Activated naive CD4-positive, alpha-beta T cell treated with anti-CD3 and anti-CD28 coated beads for 36 hours (primary cell): ENCODE measurements at regions not wholly inside any gene's neighbourhood (a gene's known extent, or its start where the extent isn't known, plus 50 kb on each side); places are given as distances from the start of the nearest gene placed in this dataset.

Source experiments
- CTCF ChIA-PET: fragments of 350-600 bp; sonication (Branson Sonifier 250); formaldehyde crosslinking; loops from one replicate; lab custom pipeline; 2021; ENCODE audit warnings: antibody characterized with exemption; lab: Charles Lee
- DNase-seq: peaks from one replicate; pipeline ENCODE4 v3.0.0-alpha.2; 2020
- H3K27ac Mint-ChIP-seq: one replicate; pipeline ENCODE4 v1.8.0; 2021; ENCODE audit warnings: mild to moderate bottlenecking, mixed read lengths
- H3K27me3 Mint-ChIP-seq: one replicate; pipeline ENCODE4 v1.8.0; 2021; ENCODE audit warnings: low read depth, mixed read lengths
- H3K36me3 Mint-ChIP-seq: one replicate; pipeline ENCODE4 v1.8.0; 2021; ENCODE audit warnings: low read depth, mixed read lengths
- H3K4me1 Mint-ChIP-seq: one replicate; pipeline ENCODE4 v1.8.0; 2021; ENCODE audit warnings: low read depth, mixed read lengths
- H3K4me3 Mint-ChIP-seq: one replicate; pipeline ENCODE4 v1.8.0; 2021; ENCODE audit warnings: mild to moderate bottlenecking, moderate library complexity, mixed read lengths
- H3K9me3 Mint-ChIP-seq: one replicate; pipeline ENCODE4 v1.8.0; 2021; ENCODE audit warnings: mixed read lengths
- intact Hi-C: fragments of 100-400 bp; cut with micrococcal nuclease; formaldehyde crosslinking; loops from one replicate; pipeline ENCODE4 v1.15.1; 2023

GRCh38 chr12:114240288-114240687, 165.7 kb downstream of the TBX5 start:
- no peak for DNase-seq
- no peak overlapping the region for H3K4me3 Mint-ChIP-seq
- CTCF ChIA-PET, result no interaction called here
- no peak overlapping the region for H3K27ac Mint-ChIP-seq
- intact Hi-C loops, result no loop called here
- no peaks in the 10 kb centered on the region for H3K4me1 Mint-ChIP-seq
- H3K9me3 Mint-ChIP-seq, result peaks cover 3% of the 10 kb centered on the region
- H3K36me3 Mint-ChIP-seq, result no peaks in the 10 kb centered on the region
- H3K27me3 Mint-ChIP-seq, result peaks cover 2% of the 10 kb centered on the region

DNA sequence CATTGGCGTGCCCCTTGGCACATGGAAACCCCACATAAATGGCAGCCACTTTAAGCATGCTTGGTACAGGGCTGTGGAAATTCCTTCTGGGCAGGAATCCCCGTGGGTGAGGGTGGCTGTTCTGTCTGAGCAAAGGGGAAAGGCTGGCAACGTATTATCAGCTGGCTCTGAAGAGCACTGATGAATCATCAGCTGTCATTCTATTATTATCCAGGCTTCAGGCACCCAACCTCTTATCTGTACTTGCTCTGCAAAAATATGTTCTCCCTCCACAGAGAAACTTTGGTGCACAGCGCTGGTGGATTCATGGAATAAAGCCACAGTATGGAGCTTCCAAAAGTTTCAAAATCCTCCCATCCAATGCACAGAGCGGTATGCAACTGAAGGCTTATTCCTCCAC, 167.1 kb downstream of the TBX5 start:
- Mint-ChIP-seq H3K36me3 (no peaks in the 10 kb centered on the region), H3K4me3 (no peak overlapping the region), H3K27ac (no peak overlapping the region), H3K27me3 (no peaks in the 10 kb centered on the region), H3K9me3 (peaks cover 3% of the 10 kb centered on the region), H3K4me1 (no peaks in the 10 kb centered on the region)
- DNase-seq, result no peak
- intact Hi-C loops, result no loop called here
- CTCF ChIA-PET, result no interaction called here

DNA sequence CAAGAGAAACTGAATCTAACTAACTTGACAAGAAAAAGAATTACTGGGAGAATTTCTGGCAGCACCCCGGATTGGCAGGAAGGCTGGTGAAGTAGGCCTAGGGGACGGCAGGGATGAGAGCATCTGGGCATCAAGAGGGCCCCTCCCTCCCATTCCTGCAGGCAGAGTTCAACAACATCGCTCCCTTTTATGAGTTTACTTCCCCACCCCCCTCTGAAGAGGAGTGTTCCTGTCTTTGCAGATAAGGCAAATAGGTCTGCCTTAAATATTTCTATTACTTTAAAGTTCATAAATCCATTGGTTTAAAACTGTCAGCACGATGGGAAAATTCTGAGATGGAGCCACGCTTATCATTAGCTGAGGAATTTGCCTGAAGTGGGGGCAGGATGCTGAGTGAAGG, 168.7 kb downstream of the TBX5 start:
- no peak for DNase-seq
- CTCF ChIA-PET, result no interaction called here
- no peak overlapping the region for H3K27ac Mint-ChIP-seq
- H3K4me3 Mint-ChIP-seq, result no peak overlapping the region
- no peaks in the 10 kb centered on the region for H3K27me3 Mint-ChIP-seq
- peaks cover 3% of the 10 kb centered on the region for H3K9me3 Mint-ChIP-seq
- no peaks in the 10 kb centered on the region for H3K36me3 Mint-ChIP-seq
- H3K4me1 Mint-ChIP-seq, result no peaks in the 10 kb centered on the region
- intact Hi-C loops, result no loop called here

DNA sequence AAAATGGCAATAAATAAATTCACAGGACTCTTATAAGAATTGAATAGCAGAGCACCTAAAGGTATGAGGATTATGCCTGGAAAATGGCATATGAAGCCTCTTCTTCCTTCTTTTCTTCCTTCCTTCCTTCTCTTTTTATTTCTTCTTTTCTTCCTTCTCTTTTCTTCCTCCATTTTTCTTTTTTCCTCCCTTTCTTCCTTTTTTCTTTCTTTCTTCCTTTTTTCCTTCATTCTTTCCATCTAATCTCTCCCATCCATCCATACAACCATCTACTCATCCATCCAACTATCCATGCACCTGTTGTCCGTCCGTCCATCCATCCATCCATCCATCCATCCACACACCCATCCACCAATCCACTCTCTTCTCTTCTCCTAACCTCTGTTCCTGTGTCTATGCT, 173.8 kb downstream of the TBX5 start:
- DNase-seq, result no peak
- Mint-ChIP-seq H3K27ac (no peak overlapping the region), H3K36me3 (no peaks in the 10 kb centered on the region), H3K27me3 (no peaks in the 10 kb centered on the region), H3K9me3 (no peaks in the 10 kb centered on the region), H3K4me3 (no peak overlapping the region), H3K4me1 (no peaks in the 10 kb centered on the region)
- intact Hi-C loops, result no loop called here
- CTCF ChIA-PET, result no interaction called here

GRCh38 chr12:114229150-114229549, 176.8 kb downstream of the TBX5 start:
- no peaks in the 10 kb centered on the region for H3K4me1 Mint-ChIP-seq
- intact Hi-C loops, result no loop called here
- H3K27me3 Mint-ChIP-seq, result peaks cover 7% of the 10 kb centered on the region

GRCh38 chr12:114226241-114226928, 179.6 kb downstream of the TBX5 start:
- H3K27me3 Mint-ChIP-seq, result peaks cover 19% of the 10 kb centered on the region
- CTCF ChIA-PET, result no interaction called here
- no peak overlapping the region for H3K4me3 Mint-ChIP-seq
- intact Hi-C loops, result no loop called here
- no peak for DNase-seq
- H3K27ac Mint-ChIP-seq, result no peak overlapping the region
- no peaks in the 10 kb centered on the region for H3K4me1 Mint-ChIP-seq
- H3K9me3 Mint-ChIP-seq, result no peaks in the 10 kb centered on the region
- H3K36me3 Mint-ChIP-seq, result no peaks in the 10 kb centered on the region

More at GRCh38 chr12:114229150-114229549, 176.8 kb downstream of the TBX5 start:
- DNase-seq, result no peak
- CTCF ChIA-PET, result no interaction called here
- Mint-ChIP-seq H3K27ac (no peak overlapping the region), H3K9me3 (no peaks in the 10 kb centered on the region), H3K36me3 (no peaks in the 10 kb centered on the region), H3K4me3 (no peak overlapping the region)

DNA sequence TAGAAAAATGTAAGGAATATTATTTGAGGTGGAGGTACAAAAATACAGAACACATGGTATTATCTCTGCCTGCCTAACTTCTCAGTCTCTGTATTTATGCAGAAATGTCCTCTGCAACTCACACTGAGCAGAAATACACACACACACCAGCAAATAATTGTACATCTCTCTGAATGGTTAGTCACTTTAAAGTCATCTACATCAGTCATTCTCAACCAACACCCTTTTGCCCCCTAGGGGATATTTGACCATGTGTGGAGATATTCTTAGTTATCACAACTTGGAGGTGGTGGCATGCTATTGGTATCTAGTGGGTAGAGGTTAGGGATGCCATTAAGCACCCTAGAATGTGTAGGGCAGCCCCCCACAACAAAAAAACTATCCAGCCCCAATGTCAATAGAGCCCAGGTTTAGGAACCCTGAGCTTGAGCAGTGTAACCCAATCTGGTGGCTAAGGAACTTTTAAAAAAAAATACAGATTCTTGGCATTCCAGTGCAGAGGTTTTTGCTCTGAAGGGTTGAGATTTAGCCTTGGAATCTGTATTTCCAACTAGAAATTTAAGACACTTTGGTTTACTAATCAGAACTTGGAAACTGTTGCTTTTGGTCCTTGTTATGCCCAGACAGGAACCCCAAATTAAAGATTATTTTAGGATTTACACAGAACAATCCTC, 183.8 kb downstream of the TBX5 start:
- Mint-ChIP-seq H3K9me3 (no peaks in the 10 kb centered on the region), H3K4me1 (no peaks in the 10 kb centered on the region), H3K27me3 (peaks cover 23% of the 10 kb centered on the region), H3K4me3 (no peak overlapping the region), H3K36me3 (no peaks in the 10 kb centered on the region), H3K27ac (no peak overlapping the region)
- intact Hi-C loops, result no loop called here
- CTCF ChIA-PET, result no interaction called here
- no peak for DNase-seq

GRCh38 chr12:114221136-114221833, 184.7 kb downstream of the TBX5 start:
- Mint-ChIP-seq H3K9me3 (no peaks in the 10 kb centered on the region), H3K36me3 (no peaks in the 10 kb centered on the region), H3K4me3 (no peak overlapping the region), H3K27ac (no peak overlapping the region), H3K4me1 (no peaks in the 10 kb centered on the region), H3K27me3 (peaks cover 23% of the 10 kb centered on the region)
- intact Hi-C loops, result no loop called here
- CTCF ChIA-PET, result no interaction called here
- DNase-seq, result no peak

DNA sequence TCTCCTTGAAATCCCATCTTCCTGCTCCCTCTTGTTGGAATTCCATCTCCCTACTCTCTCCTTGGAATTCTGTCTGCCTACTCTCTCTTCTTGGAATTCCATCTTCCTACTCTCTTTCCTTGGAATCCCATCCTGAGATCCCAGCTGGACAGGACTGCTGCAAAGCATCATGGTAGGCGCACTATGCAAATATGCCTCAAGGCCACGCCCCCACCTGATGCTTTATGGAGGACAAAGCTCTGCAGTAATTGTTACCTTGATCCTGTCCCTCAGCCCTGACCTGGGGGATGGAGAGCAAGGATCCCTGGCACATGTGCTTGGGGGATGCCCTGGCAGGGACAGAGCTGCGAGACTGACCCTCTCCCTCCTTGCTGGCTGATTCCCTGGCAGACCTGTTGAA, 185.6 kb downstream of the TBX5 start:
- H3K36me3 Mint-ChIP-seq, result no peaks in the 10 kb centered on the region
- no peak overlapping the region for H3K4me3 Mint-ChIP-seq
- H3K4me1 Mint-ChIP-seq, result no peaks in the 10 kb centered on the region
- H3K9me3 Mint-ChIP-seq, result no peaks in the 10 kb centered on the region
- CTCF ChIA-PET, result no interaction called here
- intact Hi-C loops, result no loop called here
- H3K27me3 Mint-ChIP-seq, result peaks cover 23% of the 10 kb centered on the region
- H3K27ac Mint-ChIP-seq, result no peak overlapping the region
- no peak for DNase-seq

- CTCF ChIA-PET, result no interaction called here
- Mint-ChIP-seq H3K4me1 (no peaks in the 10 kb centered on the region), H3K4me3 (no peak overlapping the region), H3K36me3 (no peaks in the 10 kb centered on the region), H3K9me3 (no peaks in the 10 kb centered on the region), H3K27me3 (peaks cover 16% of the 10 kb centered on the region), H3K27ac (no peak overlapping the region)
- no peak for DNase-seq
- intact Hi-C loops, result no loop called here
Observed at GRCh38 chr12:114218136-114218535, 187.8 kb downstream of the TBX5 start.

GRCh38 chr12:114215746-114216145, 190.2 kb downstream of the TBX5 start:
- no peak for DNase-seq
- Mint-ChIP-seq H3K27me3 (peaks cover 11% of the 10 kb centered on the region), H3K9me3 (peaks cover 2% of the 10 kb centered on the region), H3K36me3 (no peaks in the 10 kb centered on the region), H3K27ac (no peak overlapping the region), H3K4me1 (no peaks in the 10 kb centered on the region), H3K4me3 (no peak overlapping the region)
- intact Hi-C loops, result no loop called here
- CTCF ChIA-PET, result no interaction called here

- Mint-ChIP-seq H3K36me3 (no peaks in the 10 kb centered on the region), H3K27ac (no peak overlapping the region), H3K9me3 (peaks cover 3% of the 10 kb centered on the region), H3K27me3 (peaks cover 13% of the 10 kb centered on the region), H3K4me3 (no peak overlapping the region), H3K4me1 (no peaks in the 10 kb centered on the region)
- intact Hi-C loops, result no loop called here
- DNase-seq, result no peak
- CTCF ChIA-PET, result no interaction called here
Observed at GRCh38 chr12:114213055-114213581, 192.8 kb downstream of the TBX5 start.
